ENCODE measurements at regions not wholly inside any gene's neighbourhood (a gene's known extent, or its start where the extent isn't known, plus 50 kb on each side); places are given as distances from the start of the nearest gene placed in this dataset.

DNA sequence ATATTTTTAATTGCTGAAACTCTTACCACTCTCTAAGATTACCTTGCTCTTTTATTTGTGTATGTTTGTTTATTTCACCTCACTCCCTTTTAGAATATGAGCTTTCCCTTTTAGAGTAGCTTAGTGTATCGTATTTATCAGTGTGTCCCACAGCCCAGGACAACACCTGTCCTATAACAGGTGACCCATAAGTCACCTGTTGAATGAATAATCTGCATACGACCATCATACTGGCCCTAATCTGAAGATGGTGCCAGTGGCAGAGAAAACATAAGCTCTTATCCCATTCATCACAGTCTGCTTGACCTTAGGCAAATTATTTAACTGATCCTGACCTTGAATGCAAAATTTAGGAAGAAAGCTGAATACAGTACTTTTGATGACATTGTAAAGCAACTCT lies 254.6 kb upstream of the NR2F2 start:
- TF ChIP-seq EZH2 (IDR thresholded peaks at IDR 0.05; ENCODE audit: borderline replicate concordance, low read depth, low read length, poor library complexity, severe bottlenecking) = no peak
- TF ChIP-seq CTCF (conservative IDR thresholded peaks at IDR 0.05; ENCODE audit: low read depth, low read length) = no peak
